ENCODE measurements at regions not wholly inside any gene's neighbourhood (a gene's known extent, or its start where the extent isn't known, plus 50 kb on each side); places are given as distances from the start of the nearest gene placed in this dataset.

DNA sequence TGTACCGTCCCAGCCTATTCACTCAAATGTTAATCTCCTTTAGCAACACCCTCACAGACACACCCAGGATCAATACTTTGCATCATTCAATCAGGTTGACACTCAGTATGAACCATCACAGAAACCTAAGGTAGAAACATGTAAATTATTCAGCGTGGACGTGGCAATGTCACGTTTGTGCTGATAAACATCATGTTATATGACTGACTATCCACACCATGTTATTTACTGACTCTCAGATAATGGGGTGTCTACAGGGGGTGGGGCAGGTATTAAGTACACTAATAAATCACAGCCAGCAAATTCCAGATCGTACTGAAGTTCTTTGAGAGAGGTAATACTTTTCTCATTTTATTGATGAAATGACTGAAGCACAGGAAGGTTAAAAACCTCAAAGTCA is 280.0 kb downstream of the C12orf75 start:
- no peak overlapping the region for H3K27ac ChIP-seq
- no peak for TF ChIP-seq POLR2A (IDR thresholded peaks at IDR 0.05)
- TF ChIP-seq, protein P1, sequence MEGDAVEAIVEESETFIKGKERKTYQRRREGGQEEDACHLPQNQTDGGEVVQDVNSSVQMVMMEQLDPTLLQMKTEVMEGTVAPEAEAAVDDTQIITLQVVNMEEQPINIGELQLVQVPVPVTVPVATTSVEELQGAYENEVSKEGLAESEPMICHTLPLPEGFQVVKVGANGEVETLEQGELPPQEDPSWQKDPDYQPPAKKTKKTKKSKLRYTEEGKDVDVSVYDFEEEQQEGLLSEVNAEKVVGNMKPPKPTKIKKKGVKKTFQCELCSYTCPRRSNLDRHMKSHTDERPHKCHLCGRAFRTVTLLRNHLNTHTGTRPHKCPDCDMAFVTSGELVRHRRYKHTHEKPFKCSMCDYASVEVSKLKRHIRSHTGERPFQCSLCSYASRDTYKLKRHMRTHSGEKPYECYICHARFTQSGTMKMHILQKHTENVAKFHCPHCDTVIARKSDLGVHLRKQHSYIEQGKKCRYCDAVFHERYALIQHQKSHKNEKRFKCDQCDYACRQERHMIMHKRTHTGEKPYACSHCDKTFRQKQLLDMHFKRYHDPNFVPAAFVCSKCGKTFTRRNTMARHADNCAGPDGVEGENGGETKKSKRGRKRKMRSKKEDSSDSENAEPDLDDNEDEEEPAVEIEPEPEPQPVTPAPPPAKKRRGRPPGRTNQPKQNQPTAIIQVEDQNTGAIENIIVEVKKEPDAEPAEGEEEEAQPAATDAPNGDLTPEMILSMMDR (IDR thresholded peaks at IDR 0.05) = no peak
- no peaks in the 10 kb centered on the region for H3K36me3 ChIP-seq
- no peaks in the 10 kb centered on the region for H3K9me3 ChIP-seq
- H3K4me1 ChIP-seq = no peaks in the 10 kb centered on the region
- no peak overlapping the region for H3K4me3 ChIP-seq
- no peaks in the 10 kb centered on the region for H3K27me3 ChIP-seq
- DNase-seq = no peak
- intact Hi-C loops (cut with DNase I; ENCODE audit: low total_unique reads) = no loop called here

DNA sequence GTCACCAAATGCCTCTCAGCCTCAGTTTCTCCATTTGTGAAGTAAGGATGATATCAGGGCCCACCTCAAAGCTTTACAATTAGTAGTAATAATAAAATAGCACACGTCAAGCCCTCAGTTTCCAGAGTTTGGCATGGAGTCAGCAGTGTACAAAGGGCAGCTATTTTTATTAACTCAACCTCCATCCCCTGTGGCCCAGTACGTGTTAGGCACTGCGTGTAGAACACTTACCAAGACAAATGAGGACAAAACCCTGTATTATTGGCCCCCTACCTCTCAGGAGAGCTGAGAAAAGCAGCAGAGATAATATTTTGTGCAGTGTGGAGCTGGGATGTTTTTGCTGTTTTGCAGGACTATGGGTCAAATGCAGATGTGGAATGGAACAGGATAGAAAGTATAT is 280.8 kb downstream of the C12orf75 start:
- H3K27ac ChIP-seq = no peak overlapping the region
- H3K4me1 ChIP-seq = no peaks in the 10 kb centered on the region
- no peaks in the 10 kb centered on the region for H3K27me3 ChIP-seq
- H3K9me3 ChIP-seq = no peaks in the 10 kb centered on the region
- intact Hi-C loops (cut with DNase I; ENCODE audit: low total_unique reads) = no loop called here
- no peaks in the 10 kb centered on the region for H3K36me3 ChIP-seq
- TF ChIP-seq, protein P1 (IDR thresholded peaks at IDR 0.05) = no peak
- no peak for TF ChIP-seq POLR2A (IDR thresholded peaks at IDR 0.05)
- H3K4me3 ChIP-seq = no peak overlapping the region
- no peak for DNase-seq

DNA sequence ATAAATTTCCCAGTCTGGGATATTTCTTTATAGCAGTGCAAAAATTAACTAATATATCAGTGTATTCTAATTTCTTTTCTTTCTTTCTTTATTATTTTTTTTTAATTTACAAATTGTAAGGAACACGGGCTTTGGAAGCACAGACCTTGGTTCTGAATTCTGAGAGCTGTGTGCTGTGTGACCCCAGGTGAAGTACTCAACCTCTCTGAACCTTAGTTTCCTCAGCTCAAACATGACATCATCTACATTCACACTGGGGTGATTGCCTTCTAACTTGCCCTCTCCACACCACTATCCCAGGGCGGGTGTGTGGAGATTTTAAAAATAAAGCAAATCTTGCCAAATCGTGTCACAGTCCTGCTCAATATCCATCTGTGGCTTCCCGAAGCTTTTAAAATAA is 282.8 kb downstream of the C12orf75 start:
- H3K36me3 ChIP-seq = no peaks in the 10 kb centered on the region
- no peaks in the 10 kb centered on the region for H3K4me1 ChIP-seq
- H3K9me3 ChIP-seq = no peaks in the 10 kb centered on the region
- H3K27ac ChIP-seq = no peak overlapping the region
- no peak for DNase-seq
- H3K27me3 ChIP-seq = no peaks in the 10 kb centered on the region
- intact Hi-C loops (cut with DNase I; ENCODE audit: low total_unique reads) = no loop called here
- H3K4me3 ChIP-seq = no peak overlapping the region
- TF ChIP-seq, protein P1 (IDR thresholded peaks at IDR 0.05) = no peak
- no peak for TF ChIP-seq POLR2A (IDR thresholded peaks at IDR 0.05)

DNA sequence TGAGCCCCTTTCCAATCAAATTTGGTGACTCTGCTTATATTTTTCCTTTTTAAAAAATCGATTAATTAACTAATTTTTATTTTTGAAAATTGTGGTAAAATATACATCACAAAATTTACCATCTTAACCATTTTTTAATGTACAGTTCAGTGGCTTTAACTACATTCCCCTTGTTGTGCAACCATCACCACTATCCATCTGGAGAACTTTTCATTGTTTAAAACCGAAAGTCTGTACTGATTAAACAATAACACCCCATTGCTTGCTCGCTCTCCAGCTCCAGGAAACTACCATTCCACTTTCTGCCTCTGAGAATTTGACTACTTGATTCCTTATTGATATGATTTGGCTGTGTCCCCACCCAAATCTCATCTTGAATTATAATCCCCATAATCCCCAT is 283.4 kb downstream of the C12orf75 start:
- no peak for DNase-seq
- Histone ChIP-seq H3K4me1 (no peaks in the 10 kb centered on the region), H3K9me3 (no peaks in the 10 kb centered on the region), H3K4me3 (no peak overlapping the region), H3K27me3 (no peaks in the 10 kb centered on the region), H3K36me3 (no peaks in the 10 kb centered on the region), H3K27ac (no peak overlapping the region)
- no peak for TF ChIP-seq POLR2A (IDR thresholded peaks at IDR 0.05)
- TF ChIP-seq, protein P1 (IDR thresholded peaks at IDR 0.05) = no peak
- intact Hi-C loops (cut with DNase I; ENCODE audit: low total_unique reads) = no loop called here

DNA sequence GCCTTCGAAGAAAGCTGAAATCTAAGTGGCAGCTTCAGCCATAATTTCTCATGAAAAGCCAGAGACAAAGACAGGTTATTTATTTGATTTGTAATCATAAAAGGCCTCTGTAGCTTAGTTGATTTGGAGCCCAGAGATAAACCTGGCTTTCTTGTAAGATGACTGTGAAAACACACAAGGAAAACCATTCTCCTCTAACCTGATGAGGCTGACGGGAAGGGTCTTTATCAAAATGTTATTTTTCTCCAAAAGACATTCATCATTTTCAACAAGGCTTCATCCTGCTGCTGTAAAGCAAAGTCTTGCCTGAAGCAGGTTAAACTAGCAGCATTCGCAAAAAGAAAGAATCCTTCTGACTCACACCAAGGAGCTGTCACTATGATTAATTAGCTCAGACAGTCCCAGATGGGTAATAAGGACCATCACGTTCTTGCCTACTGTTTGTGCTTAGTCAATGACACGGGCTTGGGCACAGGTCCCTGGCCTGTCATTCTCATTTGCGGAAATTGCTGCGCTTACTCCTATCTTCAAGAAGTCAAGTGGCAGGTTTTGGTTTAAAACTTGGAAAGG is 286.6 kb downstream of the C12orf75 start:
- no peak for DNase-seq
- intact Hi-C loops (cut with DNase I; ENCODE audit: low total_unique reads) = no loop called here
- TF ChIP-seq, protein P1 (IDR thresholded peaks at IDR 0.05) = no peak
- no peak for TF ChIP-seq POLR2A (IDR thresholded peaks at IDR 0.05)
- Histone ChIP-seq H3K27ac (no peak overlapping the region), H3K36me3 (no peaks in the 10 kb centered on the region), H3K4me1 (no peaks in the 10 kb centered on the region), H3K27me3 (no peaks in the 10 kb centered on the region), H3K9me3 (no peaks in the 10 kb centered on the region), H3K4me3 (no peak overlapping the region)

All from uterus (tissue), 3 donors.